NCI-H345 (cell line): ENCODE measurements at regions not wholly inside any gene's neighbourhood (a gene's known extent, or its start where the extent isn't known, plus 50 kb on each side); places are given as distances from the start of the nearest gene placed in this dataset.
"Not testable (repeated sequence)": the region's sequence is repeated elsewhere in the genome, so short reads cannot be mapped to it uniquely, and the experiment has no call there.

ENCODE experiments used
- DNase-seq: peaks from one replicate; lab custom pipeline; 2025; lab: John Stamatoyannopoulos, UW

GRCh38 chr5:167939686-167940085, 351.8 kb upstream of the WWC1 start:
- no peak for DNase-seq

- DNase-seq, result no peak
Measured at GRCh38 chr5:167940911-167941310, 350.5 kb upstream of the WWC1 start.

- not testable (repeated sequence) for DNase-seq
Measured at GRCh38 chr5:167941556-167941955, 349.9 kb upstream of the WWC1 start.

GRCh38 chr5:167943343-167943742, 348.1 kb upstream of the WWC1 start:
- DNase-seq, result no peak

- DNase-seq, result no peak
Measured at GRCh38 chr5:167944121-167944852, 347.2 kb upstream of the WWC1 start.

- no peak for DNase-seq
Measured at GRCh38 chr5:167945542-167946384, 345.7 kb upstream of the WWC1 start.

GRCh38 chr5:167947306-167947705, 344.1 kb upstream of the WWC1 start:
- no peak for DNase-seq

GRCh38 chr5:167948251-167948650, 343.2 kb upstream of the WWC1 start:
- DNase-seq, result no peak

GRCh38 chr5:167949435-167949834, 342.0 kb upstream of the WWC1 start:
- no peak for DNase-seq

GRCh38 chr5:167950126-167950721, 341.2 kb upstream of the WWC1 start:
- no peak for DNase-seq

- no peak for DNase-seq
Measured at GRCh38 chr5:167951116-167951515, 340.3 kb upstream of the WWC1 start.

GRCh38 chr5:167952278-167952995, 339.0 kb upstream of the WWC1 start:
- DNase-seq, result no peak

GRCh38 chr5:167953151-167953798, 338.2 kb upstream of the WWC1 start:
- no peak for DNase-seq

GRCh38 chr5:167961731-167962130, 329.7 kb upstream of the WWC1 start:
- DNase-seq, result no peak

- DNase-seq, result no peak
Measured at GRCh38 chr5:167964529-167964928, 326.9 kb upstream of the WWC1 start.

- DNase-seq, result no peak
Measured at GRCh38 chr5:167965710-167966109, 325.7 kb upstream of the WWC1 start.

GRCh38 chr5:167966979-167967378, 324.5 kb upstream of the WWC1 start:
- DNase-seq, result no peak

GRCh38 chr5:167967494-167968177, 323.8 kb upstream of the WWC1 start:
- DNase-seq, result no peak

- DNase-seq, result no peak
Measured at GRCh38 chr5:167968837-167969236, 322.6 kb upstream of the WWC1 start.

- no peak for DNase-seq
Measured at GRCh38 chr5:167969998-167970397, 321.4 kb upstream of the WWC1 start.

- no peak for DNase-seq
Measured at GRCh38 chr5:167971706-167972105, 319.7 kb upstream of the WWC1 start.
